CD4-positive, CD25-positive, alpha-beta regulatory T cell (primary cell): ENCODE measurements at regions not wholly inside any gene's neighbourhood (a gene's known extent, or its start where the extent isn't known, plus 50 kb on each side); places are given as distances from the start of the nearest gene placed in this dataset.

Experiments
- ATAC-seq, 2 donors: fragments of 150-1000 bp; cut with Tn5 transposase; one replicate each; pipeline ENCODE4 v1.10.0; 2021; ENCODE audit warnings: low read depth in 2 of 2, moderate number of reproducible peaks in 2 of 2, moderate library complexity in 1 of 2
- DNase-seq, 3 donors: peaks; one replicate each; pipeline versions ENCODE4 v3.0.0 to v3.0.0-alpha.2; 2012 to 2022; ENCODE audit warnings: mixed read lengths in 1 of 3
- H3K27ac ChIP-seq: one replicate; pipeline ENCODE4 v1.7.0; 2013; ENCODE audit warnings: mild to moderate bottlenecking, low read length; ENCODE audit not compliant: insufficient read depth, poor library complexity, severe bottlenecking
- H3K27me3 ChIP-seq: one replicate; pipeline ENCODE4 v1.7.0; 2013; ENCODE audit warnings: low read length; ENCODE audit not compliant: control insufficient read depth, insufficient read depth
- H3K36me3 ChIP-seq: one replicate; pipeline ENCODE4 v1.7.0; 2013; ENCODE audit warnings: mild to moderate bottlenecking, low read length, moderate library complexity; ENCODE audit not compliant: control insufficient read depth, insufficient read depth
- H3K4me1 ChIP-seq: 2 replicates; pipeline ENCODE4 v1.7.0; 2013; ENCODE audit warnings: mild to moderate bottlenecking, low read length; ENCODE audit not compliant: insufficient read depth, control insufficient read depth, poor library complexity, severe bottlenecking
- H3K4me3 ChIP-seq: one replicate; pipeline ENCODE4 v1.7.0; 2013; ENCODE audit warnings: low read depth, mild to moderate bottlenecking, low read length, moderate library complexity
- H3K9me3 ChIP-seq, 2 experiments: 1 replicate in 1 of 2; 2 replicates in 1 of 2; pipeline ENCODE4 v1.7.0; 2013; ENCODE audit warnings: low read length in 2 of 2, mild to moderate bottlenecking in 1 of 2, moderate library complexity in 1 of 2; ENCODE audit not compliant: control insufficient read depth in 2 of 2
- H3K27ac Mint-ChIP-seq, 3 donors: one replicate each; pipeline ENCODE4 v1.8.0; 2020 to 2022; ENCODE audit warnings: mild to moderate bottlenecking in 3 of 3, mixed read lengths in 3 of 3, moderate library complexity in 2 of 3
- H3K27me3 Mint-ChIP-seq: one replicate; pipeline ENCODE4 v1.8.0; 2022; ENCODE audit warnings: mild to moderate bottlenecking, mixed read lengths
- H3K36me3 Mint-ChIP-seq: one replicate; pipeline ENCODE4 v1.8.0; 2020; ENCODE audit warnings: mixed read lengths
- H3K4me1 Mint-ChIP-seq, 4 donors: one replicate each; pipeline ENCODE4 v1.8.0; 2020 to 2022; ENCODE audit warnings: mixed read lengths in 4 of 4, mild to moderate bottlenecking in 1 of 4
- H3K4me3 Mint-ChIP-seq, 4 donors: one replicate each; pipeline ENCODE4 v1.8.0; 2020 to 2022; ENCODE audit warnings: mild to moderate bottlenecking in 4 of 4, mixed read lengths in 4 of 4, moderate library complexity in 3 of 4
- H3K9me3 Mint-ChIP-seq, 7 donors: one replicate each; pipeline ENCODE4 v1.8.0; 2020 to 2022; ENCODE audit warnings: mixed read lengths in 7 of 7, mild to moderate bottlenecking in 3 of 7, moderate library complexity in 2 of 7

GRCh38 chr2:53559302-53559966 lies 208.2 kb upstream of the CHAC2 start:
- H3K36me3 Mint-ChIP-seq = no peaks in the 10 kb centered on the region
- Histone ChIP-seq H3K27ac (no peak overlapping the region), H3K36me3 (no peaks in the 10 kb centered on the region), H3K27me3 (no peaks in the 10 kb centered on the region), H3K4me1 (no peaks in the 10 kb centered on the region), H3K4me3 (no peak overlapping the region), H3K9me3 (peaks cover 0 to 2% of the 10 kb centered on the region in 2 experiments)
- no peaks in the 10 kb centered on the region for H3K27me3 Mint-ChIP-seq
- no peak overlapping the region for H3K4me3 Mint-ChIP-seq
- ATAC-seq (no peak), DNase-seq (no peak)
- peaks cover 0 to 5% (median 0%) of the 10 kb centered on the region in 7 donors for H3K9me3 Mint-ChIP-seq
- H3K4me1 Mint-ChIP-seq = no peaks in the 10 kb centered on the region
- no peak overlapping the region for H3K27ac Mint-ChIP-seq

DNA sequence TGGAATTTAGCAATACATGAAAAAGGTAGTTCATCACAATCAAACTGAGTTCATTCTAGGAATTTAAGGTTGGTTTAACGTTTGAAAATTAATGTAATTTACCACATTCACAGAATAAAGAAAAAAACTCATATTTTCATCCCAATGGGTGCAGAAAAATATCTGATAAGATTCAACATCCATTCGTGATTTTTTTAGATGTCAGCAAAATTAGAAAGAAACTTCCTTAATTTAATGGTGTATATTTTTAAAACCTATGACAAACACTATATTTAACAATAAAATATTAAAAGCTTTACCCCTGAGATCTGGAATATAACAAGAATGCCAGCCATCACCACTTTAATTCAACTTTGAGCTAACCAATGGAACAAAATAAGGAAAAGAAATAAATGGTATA lies 208.7 kb upstream of the CHAC2 start:
- no peak overlapping the region for H3K27ac ChIP-seq
- H3K36me3 Mint-ChIP-seq = no peaks in the 10 kb centered on the region
- H3K4me3 Mint-ChIP-seq = no peak overlapping the region
- H3K27me3 Mint-ChIP-seq = no peaks in the 10 kb centered on the region
- no peak for DNase-seq
- H3K27me3 ChIP-seq = no peaks in the 10 kb centered on the region
- H3K36me3 ChIP-seq = no peaks in the 10 kb centered on the region
- peaks cover 2 to 4% of the 10 kb centered on the region in 2 experiments for H3K9me3 ChIP-seq
- ATAC-seq = no peak
- H3K4me1 Mint-ChIP-seq = no peaks in the 10 kb centered on the region
- no peaks in the 10 kb centered on the region for H3K4me1 ChIP-seq
- H3K27ac Mint-ChIP-seq = no peak overlapping the region
- peaks cover 0 to 5% (median 0%) of the 10 kb centered on the region in 7 donors for H3K9me3 Mint-ChIP-seq
- no peak overlapping the region for H3K4me3 ChIP-seq

DNA sequence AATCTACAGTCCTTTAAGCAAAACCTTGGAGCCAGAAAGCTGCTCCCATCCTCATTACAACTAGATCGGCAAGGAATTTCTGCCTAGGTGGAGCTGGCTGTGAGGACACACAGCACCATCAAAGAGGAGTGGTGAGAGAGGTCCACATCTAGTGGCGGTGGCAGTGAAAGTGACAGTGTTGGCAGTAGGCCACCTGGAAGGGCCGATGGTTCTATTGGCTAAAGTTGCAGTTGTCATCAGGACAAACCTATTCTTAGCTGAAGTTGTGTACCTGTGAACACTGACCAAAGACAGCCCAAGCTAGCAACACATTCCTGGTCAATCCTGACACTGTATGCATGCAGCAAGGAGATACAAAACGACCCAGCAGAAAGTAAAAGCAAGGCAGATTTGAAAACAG lies 218.1 kb upstream of the CHAC2 start:
- H3K9me3 Mint-ChIP-seq = peaks cover 0 to 12% (median 3%) of the 10 kb centered on the region in 7 donors
- Histone ChIP-seq H3K27me3 (no peaks in the 10 kb centered on the region), H3K9me3 (peaks cover 0 to 4% of the 10 kb centered on the region in 2 experiments), H3K27ac (no peak overlapping the region), H3K4me1 (no peaks in the 10 kb centered on the region), H3K36me3 (no peaks in the 10 kb centered on the region), H3K4me3 (no peak overlapping the region)
- H3K27ac Mint-ChIP-seq = no peak overlapping the region
- no peaks in the 10 kb centered on the region for H3K36me3 Mint-ChIP-seq
- no peaks in the 10 kb centered on the region for H3K27me3 Mint-ChIP-seq
- no peak overlapping the region for H3K4me3 Mint-ChIP-seq
- DNase-seq (no peak), ATAC-seq (no peak)
- H3K4me1 Mint-ChIP-seq = peaks cover 0 to 8% (median 0%) of the 10 kb centered on the region in 4 donors

DNA sequence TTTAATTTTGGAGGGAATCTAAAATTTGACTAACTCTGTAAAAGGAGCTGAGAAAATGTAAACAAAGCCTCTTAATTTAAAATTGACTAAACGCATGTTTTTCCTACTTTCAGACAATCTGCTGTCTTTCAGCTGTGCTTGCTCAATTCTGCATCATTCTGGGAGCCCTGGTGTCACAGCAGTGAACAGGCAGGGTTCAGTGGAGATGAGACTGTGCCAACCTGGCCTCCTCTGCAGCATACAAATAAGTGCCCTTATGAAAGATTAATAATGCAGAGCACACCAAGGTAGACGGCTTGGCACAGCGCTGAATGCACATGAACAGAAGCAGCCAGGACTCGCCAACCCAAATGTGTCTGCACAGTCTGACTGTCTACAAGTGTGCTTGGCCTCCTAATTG lies 222.0 kb upstream of the CHAC2 start:
- Mint-ChIP-seq H3K27me3 (no peaks in the 10 kb centered on the region), H3K9me3 (peaks cover 0 to 7% (median 2%) of the 10 kb centered on the region in 7 donors), H3K4me3 (no peak overlapping the region), H3K4me1 (peaks cover 0 to 5% (median 0%) of the 10 kb centered on the region in 4 donors), H3K27ac (no peak overlapping the region), H3K36me3 (no peaks in the 10 kb centered on the region)
- ATAC-seq (no peak), DNase-seq (no peak)
- no peak overlapping the region for H3K4me3 ChIP-seq
- H3K4me1 ChIP-seq = no peaks in the 10 kb centered on the region
- H3K27ac ChIP-seq = no peak overlapping the region
- H3K27me3 ChIP-seq = no peaks in the 10 kb centered on the region
- no peaks in the 10 kb centered on the region for H3K36me3 ChIP-seq
- no peaks in the 10 kb centered on the region for H3K9me3 ChIP-seq

DNA sequence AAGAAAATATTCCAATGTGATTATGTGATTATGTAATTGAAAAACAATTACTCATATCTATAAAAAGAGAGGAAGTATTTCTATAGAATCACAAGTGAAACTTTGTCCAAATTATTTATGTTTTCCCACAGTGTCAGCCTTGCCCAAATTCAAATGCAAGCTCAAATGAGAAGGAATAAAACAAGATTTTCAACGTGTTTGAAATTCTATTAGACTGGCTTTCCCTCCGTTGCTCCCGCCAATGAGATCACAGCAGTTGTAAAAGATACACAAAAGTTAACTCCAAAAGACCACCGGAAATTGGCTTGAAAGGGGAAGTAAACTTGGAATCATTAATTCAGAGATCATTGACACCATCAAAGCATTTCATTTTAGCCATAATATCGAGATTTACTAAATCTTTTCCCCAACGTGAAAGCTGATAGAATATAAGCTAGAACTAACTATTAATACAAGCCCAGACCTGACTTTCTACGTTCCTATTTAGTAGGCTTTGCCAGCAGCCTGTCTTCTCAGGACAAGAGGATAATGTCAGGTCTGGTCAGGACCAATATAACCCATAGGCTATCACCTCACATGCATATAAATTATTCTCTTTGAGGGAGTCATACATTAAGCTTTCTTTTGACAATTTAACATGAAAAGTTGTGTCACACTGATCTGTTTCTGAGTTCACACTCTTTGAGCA lies 222.6 kb upstream of the CHAC2 start:
- Histone ChIP-seq H3K27me3 (no peaks in the 10 kb centered on the region), H3K4me1 (no peaks in the 10 kb centered on the region), H3K9me3 (no peaks in the 10 kb centered on the region), H3K36me3 (no peaks in the 10 kb centered on the region), H3K27ac (no peak overlapping the region), H3K4me3 (no peak overlapping the region)
- H3K9me3 Mint-ChIP-seq = peaks cover 0 to 8% (median 4%) of the 10 kb centered on the region in 7 donors
- no peaks in the 10 kb centered on the region for H3K36me3 Mint-ChIP-seq
- H3K27me3 Mint-ChIP-seq = no peaks in the 10 kb centered on the region
- no peaks in the 10 kb centered on the region for H3K4me1 Mint-ChIP-seq
- DNase-seq (no peak), ATAC-seq (no peak)
- no peak overlapping the region for H3K27ac Mint-ChIP-seq
- H3K4me3 Mint-ChIP-seq = no peak overlapping the region

DNA sequence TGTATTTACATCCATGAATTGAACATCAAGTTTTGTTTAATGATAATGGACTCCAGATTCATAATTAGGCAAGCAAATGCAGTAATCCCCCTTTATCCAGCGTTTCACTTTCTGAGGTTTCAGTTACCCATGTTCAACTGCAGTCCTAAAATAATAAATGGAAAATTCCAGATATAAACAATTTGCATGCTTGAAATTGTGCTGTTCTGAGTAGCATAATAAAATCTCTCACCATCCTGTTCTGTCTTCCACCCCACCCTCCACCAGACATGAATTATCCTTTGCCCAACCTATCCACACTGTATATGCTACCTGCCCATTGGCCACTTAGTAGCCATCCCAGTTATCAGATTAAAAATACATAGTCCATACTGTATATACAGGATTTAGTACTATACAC lies 224.5 kb upstream of the CHAC2 start:
- Mint-ChIP-seq H3K4me1 (no peaks in the 10 kb centered on the region), H3K27me3 (peaks cover 4% of the 10 kb centered on the region), H3K4me3 (no peak overlapping the region), H3K27ac (no peak overlapping the region), H3K36me3 (no peaks in the 10 kb centered on the region), H3K9me3 (peaks cover 0 to 9% (median 4%) of the 10 kb centered on the region in 7 donors)
- DNase-seq (no peak), ATAC-seq (no peak)
- Histone ChIP-seq H3K36me3 (no peaks in the 10 kb centered on the region), H3K4me3 (no peak overlapping the region), H3K27me3 (no peaks in the 10 kb centered on the region), H3K4me1 (no peaks in the 10 kb centered on the region), H3K9me3 (no peaks in the 10 kb centered on the region), H3K27ac (no peak overlapping the region)

DNA sequence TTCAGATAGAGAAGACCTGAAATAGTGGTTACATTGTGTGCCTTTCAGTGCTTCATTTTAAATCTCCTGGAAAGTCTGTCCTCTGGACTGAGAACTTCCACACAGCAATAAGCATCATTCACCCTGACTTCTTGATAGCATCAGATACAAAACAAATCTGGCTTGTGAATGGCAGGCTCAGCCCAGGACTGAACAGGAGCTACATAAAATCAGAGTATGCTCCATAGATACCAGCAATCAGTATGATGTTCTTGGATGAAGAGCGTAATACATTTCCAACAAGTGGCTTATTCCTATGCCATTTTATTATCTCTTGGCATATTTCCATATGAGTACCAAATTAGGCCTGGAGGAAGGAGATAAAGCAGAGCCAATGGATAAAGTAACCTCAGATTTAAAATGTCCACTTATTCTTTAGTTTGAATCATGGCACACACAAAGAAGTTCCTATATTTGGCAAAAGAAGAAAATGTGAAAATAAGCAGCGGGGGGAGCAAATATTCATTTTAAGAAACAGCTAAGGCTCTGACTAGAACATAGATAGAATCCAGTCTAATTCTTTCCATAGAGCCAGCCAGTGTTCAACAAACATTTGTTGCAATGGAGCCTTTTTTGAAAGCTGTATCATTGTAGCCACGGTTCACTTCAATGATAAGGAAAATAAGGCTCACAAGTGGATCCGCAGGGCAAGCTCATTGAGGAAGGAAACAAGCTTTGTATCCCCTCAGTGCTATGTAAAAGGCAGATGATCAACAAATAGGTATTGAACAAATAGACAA lies 230.8 kb upstream of the CHAC2 start:
- Mint-ChIP-seq H3K4me1 (no peaks in the 10 kb centered on the region), H3K36me3 (no peaks in the 10 kb centered on the region), H3K27me3 (peaks cover 4% of the 10 kb centered on the region), H3K4me3 (no peak overlapping the region), H3K27ac (no peak overlapping the region), H3K9me3 (peaks cover 0 to 8% (median 4%) of the 10 kb centered on the region in 7 donors)
- no peak for ATAC-seq
- Histone ChIP-seq H3K27ac (no peak overlapping the region), H3K9me3 (no peaks in the 10 kb centered on the region), H3K4me3 (no peak overlapping the region), H3K27me3 (no peaks in the 10 kb centered on the region), H3K36me3 (no peaks in the 10 kb centered on the region), H3K4me1 (no peaks in the 10 kb centered on the region)
- DNase-seq = no peak
